ENCODE measurements at regions not wholly inside any gene's neighbourhood (a gene's known extent, or its start where the extent isn't known, plus 50 kb on each side); places are given as distances from the start of the nearest gene placed in this dataset.
A peak's percentile ranks its signal among the peaks of the same experiment; 100 is the strongest.

GRCh38 chr20:6925744-6926278, 158.3 kb downstream of the BMP2 start:
- ATAC-seq (no peak), DNase-seq (ENCODE audit: low read depth, low spot score) (no peak)
- in situ Hi-C loops (cut with HindIII; ENCODE audit: low pct_unique_long_range_greater_than_20kb, low sequenced_read_pairs) (no loop called here), intact Hi-C loops (cut with micrococcal nuclease; ENCODE audit: unreplicated experiment) (no loop called here)
- Histone ChIP-seq H3K4me1 (ENCODE audit: control insufficient read depth, insufficient read depth, low read length) (no peaks in the 10 kb centered on the region), H3K27me3 (ENCODE audit: control insufficient read depth, insufficient read depth, low read length) (no peaks in the 10 kb centered on the region), H3K27ac (ENCODE audit: low read length) (no peak overlapping the region), H3K9me3 (ENCODE audit: control insufficient read depth, insufficient read depth, low read depth, low read length) (no peaks in the 10 kb centered on the region), H3K36me3 (ENCODE audit: control insufficient read depth, insufficient read depth, low read length) (no peaks in the 10 kb centered on the region), H3K4me3 (ENCODE audit: low read depth in 2 of 2, low read length in 2 of 2) (no peak overlapping the region)
- no TSS peak for BruUV-seq (replicated peaks)
- TF ChIP-seq CTCF (IDR thresholded peaks at IDR 0.05) (no peak), REST (IDR thresholded peaks at IDR 0.05; ENCODE audit: insufficient read depth in 1 of 2, low read depth in 2 of 2, low read length in 1 of 2) (no peak), SIN3A (IDR thresholded peaks at IDR 0.05; ENCODE audit: borderline replicate concordance, insufficient read depth, low read depth, low read length) (no peak), POLR2AphosphoS5 (IDR thresholded peaks at IDR 0.05; ENCODE audit: low read depth, low read length) (no peak), TCF7L2 (IDR thresholded peaks at IDR 0.05; ENCODE audit: low read depth, low read length) (no peak)
- ChIA-PET CTCF (no interaction called here), POLR2A (no interaction called here)

GRCh38 chr20:6940048-6940447, 172.6 kb downstream of the BMP2 start:
- H3K9me3 ChIP-seq (ENCODE audit: control insufficient read depth, insufficient read depth, low read depth, low read length), result no peaks in the 10 kb centered on the region
- H3K36me3 ChIP-seq (ENCODE audit: control insufficient read depth, insufficient read depth, low read length), result no peaks in the 10 kb centered on the region
- no peak overlapping the region for H3K4me3 ChIP-seq (ENCODE audit: low read depth in 2 of 2, low read length in 2 of 2)
- ChIA-PET CTCF (no interaction called here), POLR2A (no interaction called here)
- in situ Hi-C loops (cut with HindIII; ENCODE audit: low pct_unique_long_range_greater_than_20kb, low sequenced_read_pairs) (no loop called here), intact Hi-C loops (cut with micrococcal nuclease; ENCODE audit: unreplicated experiment) (no loop called here)
- H3K27me3 ChIP-seq (ENCODE audit: control insufficient read depth, insufficient read depth, low read length), result no peaks in the 10 kb centered on the region
- no peak for TF ChIP-seq TCF7L2 (IDR thresholded peaks at IDR 0.05; ENCODE audit: low read depth, low read length)
- no peak for TF ChIP-seq SIN3A (IDR thresholded peaks at IDR 0.05; ENCODE audit: borderline replicate concordance, insufficient read depth, low read depth, low read length)
- peak; percentile 40 for TF ChIP-seq CTCF (IDR thresholded peaks at IDR 0.05)
- no peak for TF ChIP-seq REST (IDR thresholded peaks at IDR 0.05; ENCODE audit: insufficient read depth in 1 of 2, low read depth in 2 of 2, low read length in 1 of 2)
- TF ChIP-seq POLR2AphosphoS5 (IDR thresholded peaks at IDR 0.05; ENCODE audit: low read depth, low read length), result no peak
- DNase-seq (ENCODE audit: low read depth, low spot score), result no peak
- no peak for ATAC-seq
- H3K27ac ChIP-seq (ENCODE audit: low read length), result no peak overlapping the region
- no TSS peak for BruUV-seq (replicated peaks)
- H3K4me1 ChIP-seq (ENCODE audit: control insufficient read depth, insufficient read depth, low read length), result no peaks in the 10 kb centered on the region

Data from Panc1 (cell line).